GM12878 (cell line): ENCODE measurements at regions not wholly inside any gene's neighbourhood (a gene's known extent, or its start where the extent isn't known, plus 50 kb on each side); places are given as distances from the start of the nearest gene placed in this dataset.

Experiments used
- ATAC-seq: fragments of 200-7000 bp; cut with Tn5 transposase; 3 replicates; pipeline ENCODE4 v1.9.1; 2020; ENCODE audit warnings: mild to moderate bottlenecking, moderate library complexity
- BruUV-seq: library from RNA; stranded (reverse); fragments of 400-500 nt; replicated peaks from 2 replicates; lab custom pipeline; 2021; lab: Mats Ljungman, UMichigan
- CTCF ChIA-PET: fragments of 300-600 bp; sonication (Branson Sonifier 250); formaldehyde crosslinking; extraction: SDS; loops from one replicate; lab custom pipeline; 2021; ENCODE audit warnings: inconsistent platforms; lab: Yijun Ruan, JAX
- POLR2A ChIA-PET: fragments of 350-600 bp; formaldehyde crosslinking; extraction: SDS; loops from one replicate; lab custom pipeline; 2021; ENCODE audit warnings: inconsistent platforms; lab: Charles Lee
- RAD21 ChIA-PET: fragments of 300-600 bp; sonication (Branson Sonifier 250); formaldehyde crosslinking; loops from one replicate; lab custom pipeline; 2023; ENCODE audit warnings: antibody characterized with exemption; ENCODE audit not compliant: unreplicated experiment; lab: Charles Lee
- SMC1A ChIA-PET: fragments of 300-600 bp; sonication (Branson Sonifier 250); formaldehyde crosslinking; loops from one replicate; lab custom pipeline; 2023; ENCODE audit not compliant: unreplicated experiment, uncharacterized antibody; lab: Charles Lee
- DNase-seq: peaks from one replicate; pipeline ENCODE4 v3.0.0-alpha.2; 2011; ENCODE audit warnings: low read depth, low spot score
- FAIRE-seq: peaks from 3 replicates; lab custom pipeline; 2011; peaks lifted over from hg19 to GRCh38; lab: Jason Lieb, UNC
- H2AFZ ChIP-seq: 2 replicates; pipeline ENCODE4 v1.6.0; 2011; ENCODE audit warnings: low read depth, low read length, control low read depth; ENCODE audit not compliant: control insufficient read depth
- H3K27ac ChIP-seq: 2 replicates; pipeline ENCODE4 v1.5.1; 2011; ENCODE audit warnings: control low read depth; ENCODE audit not compliant: control insufficient read depth, insufficient read depth
- H3K27me3 ChIP-seq, 2 experiments: replicated peaks in 1 of 2; 2 replicates each; pipeline versions ENCODE4 v1.6.0 to v1.6.1; 2011; ENCODE audit warnings: low read length in 1 of 2; ENCODE audit not compliant: control insufficient read depth in 2 of 2, insufficient read depth in 2 of 2
- H3K36me3 ChIP-seq, 2 experiments: 2 replicates each; pipeline ENCODE4 v1.5.1; 2011; ENCODE audit warnings: low read length in 1 of 2; ENCODE audit not compliant: control insufficient read depth in 2 of 2, insufficient read depth in 2 of 2
- H3K4me1 ChIP-seq: 2 replicates; pipeline ENCODE4 v1.6.1; 2011; ENCODE audit warnings: mild to moderate bottlenecking, low read length, moderate library complexity, mixed read lengths; ENCODE audit not compliant: control insufficient read depth, insufficient read depth
- H3K4me2 ChIP-seq: 2 replicates; pipeline ENCODE4 v1.6.0; 2011; ENCODE audit warnings: control low read depth; ENCODE audit not compliant: control insufficient read depth, insufficient read depth
- H3K4me3 ChIP-seq: fragments of 200-600 bp; sonication (generic); 2 replicates; pipeline ENCODE4 v1.5.1; 2016
- H3K79me2 ChIP-seq: 2 replicates; pipeline ENCODE4 v1.6.0; 2011; ENCODE audit warnings: low read length; ENCODE audit not compliant: control insufficient read depth, insufficient read depth
- H3K9ac ChIP-seq: 2 replicates; pipeline ENCODE4 v1.8.0; 2011; ENCODE audit warnings: low read length, control low read depth, mixed read lengths; ENCODE audit not compliant: control insufficient read depth, insufficient read depth
- H3K9me3 ChIP-seq: replicated peaks from 3 replicates; pipeline ENCODE4 v1.5.1; 2011; ENCODE audit warnings: mild to moderate bottlenecking, low read length; ENCODE audit not compliant: control insufficient read depth, insufficient read depth
- H4K20me1 ChIP-seq: 2 replicates; pipeline ENCODE4 v1.6.0; 2011; ENCODE audit not compliant: control insufficient read depth, insufficient read depth
- ATF7 ChIP-seq: fragments of 450-650 bp; IDR thresholded peaks from 2 replicates; pipeline ENCODE4 v1.6.1; 2016; ENCODE audit warnings: low read depth, mild to moderate bottlenecking
- FOS ChIP-seq: IDR thresholded peaks from 3 replicates; pipeline ENCODE4 v1.6.1; 2011; ENCODE audit warnings: borderline replicate concordance; ENCODE audit not compliant: insufficient read length; ENCODE audit errors: extremely low read depth
- HDAC2 ChIP-seq: fragments of 200-600 bp; sonication (generic); IDR thresholded peaks from 2 replicates; pipeline ENCODE4 v1.6.1; 2017
- MTA2 ChIP-seq: fragments of 450-650 bp; IDR thresholded peaks from 2 replicates; pipeline ENCODE4 v1.6.1; 2016; ENCODE audit warnings: low read depth, mild to moderate bottlenecking, moderate library complexity
- MYC ChIP-seq: IDR thresholded peaks from 2 replicates; pipeline ENCODE4 v1.6.1; 2011; ENCODE audit warnings: mild to moderate bottlenecking, low read length, moderate library complexity, inconsistent platforms; ENCODE audit not compliant: insufficient read depth, insufficient replicate concordance, insufficient read length, severe bottlenecking
- RBBP5 ChIP-seq: fragments of 200-600 bp; sonication (generic); conservative IDR thresholded peaks from 2 replicates; pipeline ENCODE4 v1.6.1; 2016
- SIN3A ChIP-seq: IDR thresholded peaks from 2 replicates; pipeline ENCODE4 v1.6.1; 2012; ENCODE audit warnings: low read depth, low read length, improper control_type of control experiment
- SP1 ChIP-seq: IDR thresholded peaks from one replicate; pipeline ENCODE4 v1.6.1; 2011; ENCODE audit warnings: low read depth, low read length
- SPI1 ChIP-seq: IDR thresholded peaks from 2 replicates; pipeline ENCODE4 v1.6.1; 2011; ENCODE audit warnings: low read depth, mild to moderate bottlenecking, low read length, moderate library complexity, borderline replicate concordance; ENCODE audit not compliant: insufficient read depth
- SRF ChIP-seq, 2 experiments: IDR thresholded peaks; 2 replicates each; pipeline ENCODE4 v1.6.1; 2011; ENCODE audit warnings: low read depth in 2 of 2, low read length in 2 of 2, mild to moderate bottlenecking in 1 of 2, moderate library complexity in 1 of 2
- ZBED1 ChIP-seq: IDR thresholded peaks from 2 replicates; pipeline ENCODE4 v1.6.1; 2016; ENCODE audit warnings: borderline replicate concordance
- ZSCAN29 ChIP-seq: fragments of 450-650 bp; IDR thresholded peaks from 2 replicates; pipeline ENCODE4 v1.6.1; 2017; ENCODE audit warnings: mild to moderate bottlenecking, moderate library complexity
- WGBS: methylation state at CpG from one replicate; pipeline ENCODE4 v1.1.6; 2016; ENCODE audit warnings: low lambda C conversion rate; ENCODE audit not compliant: insufficient replicate concordance, insufficient coverage; ENCODE audit errors: missing lambda C conversion rate; 5-methylcytosine and 5-hydroxymethylcytosine counted together
- in situ Hi-C: fragments of 300-500 bp; cut with MboI; formaldehyde crosslinking; loops from 9 replicates; pipeline ENCODE4 v1.14.3; 2018; ENCODE audit warnings: mixed read lengths
- intact Hi-C: fragments of 100-400 bp; cut with micrococcal nuclease; formaldehyde crosslinking; loops from one replicate; pipeline ENCODE4 v1.14.2; 2022; ENCODE audit not compliant: unreplicated experiment
- TF ChIP-seq, protein P1 (sequence below): IDR thresholded peaks from 2 replicates; pipeline ENCODE4 v1.6.1; 2012; ENCODE audit warnings: mild to moderate bottlenecking, low read depth, low read length
- TF ChIP-seq, protein P2 (sequence below): fragments of 450-650 bp; IDR thresholded peaks from 2 replicates; pipeline ENCODE4 v1.6.1; 2017; ENCODE audit warnings: mild to moderate bottlenecking, moderate library complexity

DNA sequence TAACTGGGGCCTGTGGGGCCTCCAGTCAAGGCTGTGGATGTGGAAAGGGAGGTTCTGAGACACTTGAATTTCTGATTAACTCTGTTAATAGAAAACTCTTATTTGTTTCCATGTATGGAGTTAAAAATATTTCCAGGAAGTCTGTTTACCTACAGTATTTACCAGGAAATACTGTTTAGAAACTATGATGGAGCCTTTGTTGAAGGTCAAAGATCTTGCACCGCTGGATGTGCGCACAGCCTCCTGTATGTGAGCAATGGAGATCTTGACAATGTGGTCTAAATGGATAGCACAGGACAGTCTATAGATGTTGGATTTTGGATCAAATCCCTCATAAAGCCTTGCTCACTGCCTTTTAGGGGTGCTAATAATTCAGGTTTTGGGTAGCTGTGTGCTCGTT is 268.4 kb downstream of the DLEU7 start:
- Histone ChIP-seq H2AFZ (no peak overlapping the region), H3K27ac (no peak overlapping the region), H3K4me1 (no peaks in the 10 kb centered on the region), H3K79me2 (no peaks in the 10 kb centered on the region), H3K4me3 (no peak overlapping the region), H4K20me1 (no peaks in the 10 kb centered on the region), H3K36me3 (no peaks in the 10 kb centered on the region), H3K27me3 (no peaks in the 10 kb centered on the region; a peak in 1 of 4 replicates), H3K9ac (no peak overlapping the region), H3K4me2 (no peak overlapping the region), H3K9me3 (no peaks in the 10 kb centered on the region; the same call in 2 of the 3 replicates)
- ChIA-PET RAD21 (interaction anchor here (1.5 kb wide), 1 partner anchor 599 kb away, joined by 3 read pairs; no protein-coding TSS in a partner anchor), POLR2A (no interaction called here), CTCF (interaction anchor here (0.6 kb wide), 1 partner anchor 820 kb away, joined by 3 read pairs; no protein-coding TSS in a partner anchor), SMC1A (no interaction called here)
- no peak for FAIRE-seq
- in situ Hi-C loops, result no loop called here
- no peak for DNase-seq
- 68% methylated on average over 3 of the region's 3 CpGs for WGBS
- no peak for ATAC-seq
- BruUV-seq, result no TSS peak
- intact Hi-C loops, result no loop called here
- no peak for TF ChIP-seq SRF (IDR thresholded peaks at IDR 0.05; ENCODE audit: low read depth in 2 of 2, low read length in 2 of 2)
- TF ChIP-seq ZSCAN29, result no peak
- TF ChIP-seq MYC, result no peak
- no peak for TF ChIP-seq SP1
- TF ChIP-seq FOS, result no peak
- no peak for TF ChIP-seq MTA2
- no peak for TF ChIP-seq ZBED1
- TF ChIP-seq SIN3A, result no peak
- TF ChIP-seq, protein P1, sequence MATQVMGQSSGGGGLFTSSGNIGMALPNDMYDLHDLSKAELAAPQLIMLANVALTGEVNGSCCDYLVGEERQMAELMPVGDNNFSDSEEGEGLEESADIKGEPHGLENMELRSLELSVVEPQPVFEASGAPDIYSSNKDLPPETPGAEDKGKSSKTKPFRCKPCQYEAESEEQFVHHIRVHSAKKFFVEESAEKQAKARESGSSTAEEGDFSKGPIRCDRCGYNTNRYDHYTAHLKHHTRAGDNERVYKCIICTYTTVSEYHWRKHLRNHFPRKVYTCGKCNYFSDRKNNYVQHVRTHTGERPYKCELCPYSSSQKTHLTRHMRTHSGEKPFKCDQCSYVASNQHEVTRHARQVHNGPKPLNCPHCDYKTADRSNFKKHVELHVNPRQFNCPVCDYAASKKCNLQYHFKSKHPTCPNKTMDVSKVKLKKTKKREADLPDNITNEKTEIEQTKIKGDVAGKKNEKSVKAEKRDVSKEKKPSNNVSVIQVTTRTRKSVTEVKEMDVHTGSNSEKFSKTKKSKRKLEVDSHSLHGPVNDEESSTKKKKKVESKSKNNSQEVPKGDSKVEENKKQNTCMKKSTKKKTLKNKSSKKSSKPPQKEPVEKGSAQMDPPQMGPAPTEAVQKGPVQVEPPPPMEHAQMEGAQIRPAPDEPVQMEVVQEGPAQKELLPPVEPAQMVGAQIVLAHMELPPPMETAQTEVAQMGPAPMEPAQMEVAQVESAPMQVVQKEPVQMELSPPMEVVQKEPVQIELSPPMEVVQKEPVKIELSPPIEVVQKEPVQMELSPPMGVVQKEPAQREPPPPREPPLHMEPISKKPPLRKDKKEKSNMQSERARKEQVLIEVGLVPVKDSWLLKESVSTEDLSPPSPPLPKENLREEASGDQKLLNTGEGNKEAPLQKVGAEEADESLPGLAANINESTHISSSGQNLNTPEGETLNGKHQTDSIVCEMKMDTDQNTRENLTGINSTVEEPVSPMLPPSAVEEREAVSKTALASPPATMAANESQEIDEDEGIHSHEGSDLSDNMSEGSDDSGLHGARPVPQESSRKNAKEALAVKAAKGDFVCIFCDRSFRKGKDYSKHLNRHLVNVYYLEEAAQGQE, result no peak
- TF ChIP-seq, protein P2, sequence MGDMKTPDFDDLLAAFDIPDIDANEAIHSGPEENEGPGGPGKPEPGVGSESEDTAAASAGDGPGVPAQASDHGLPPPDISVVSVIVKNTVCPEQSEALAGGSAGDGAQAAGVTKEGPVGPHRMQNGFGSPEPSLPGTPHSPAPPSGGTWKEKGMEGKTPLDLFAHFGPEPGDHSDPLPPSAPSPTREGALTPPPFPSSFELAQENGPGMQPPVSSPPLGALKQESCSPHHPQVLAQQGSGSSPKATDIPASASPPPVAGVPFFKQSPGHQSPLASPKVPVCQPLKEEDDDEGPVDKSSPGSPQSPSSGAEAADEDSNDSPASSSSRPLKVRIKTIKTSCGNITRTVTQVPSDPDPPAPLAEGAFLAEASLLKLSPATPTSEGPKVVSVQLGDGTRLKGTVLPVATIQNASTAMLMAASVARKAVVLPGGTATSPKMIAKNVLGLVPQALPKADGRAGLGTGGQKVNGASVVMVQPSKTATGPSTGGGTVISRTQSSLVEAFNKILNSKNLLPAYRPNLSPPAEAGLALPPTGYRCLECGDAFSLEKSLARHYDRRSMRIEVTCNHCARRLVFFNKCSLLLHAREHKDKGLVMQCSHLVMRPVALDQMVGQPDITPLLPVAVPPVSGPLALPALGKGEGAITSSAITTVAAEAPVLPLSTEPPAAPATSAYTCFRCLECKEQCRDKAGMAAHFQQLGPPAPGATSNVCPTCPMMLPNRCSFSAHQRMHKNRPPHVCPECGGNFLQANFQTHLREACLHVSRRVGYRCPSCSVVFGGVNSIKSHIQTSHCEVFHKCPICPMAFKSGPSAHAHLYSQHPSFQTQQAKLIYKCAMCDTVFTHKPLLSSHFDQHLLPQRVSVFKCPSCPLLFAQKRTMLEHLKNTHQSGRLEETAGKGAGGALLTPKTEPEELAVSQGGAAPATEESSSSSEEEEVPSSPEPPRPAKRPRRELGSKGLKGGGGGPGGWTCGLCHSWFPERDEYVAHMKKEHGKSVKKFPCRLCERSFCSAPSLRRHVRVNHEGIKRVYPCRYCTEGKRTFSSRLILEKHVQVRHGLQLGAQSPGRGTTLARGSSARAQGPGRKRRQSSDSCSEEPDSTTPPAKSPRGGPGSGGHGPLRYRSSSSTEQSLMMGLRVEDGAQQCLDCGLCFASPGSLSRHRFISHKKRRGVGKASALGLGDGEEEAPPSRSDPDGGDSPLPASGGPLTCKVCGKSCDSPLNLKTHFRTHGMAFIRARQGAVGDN, result no peak
- TF ChIP-seq RBBP5, result no peak
- no peak for TF ChIP-seq SPI1
- no peak for TF ChIP-seq ATF7
- no peak for TF ChIP-seq HDAC2
